ENCODE measurements at regions not wholly inside any gene's neighbourhood (a gene's known extent, or its start where the extent isn't known, plus 50 kb on each side); places are given as distances from the start of the nearest gene placed in this dataset.

DNA sequence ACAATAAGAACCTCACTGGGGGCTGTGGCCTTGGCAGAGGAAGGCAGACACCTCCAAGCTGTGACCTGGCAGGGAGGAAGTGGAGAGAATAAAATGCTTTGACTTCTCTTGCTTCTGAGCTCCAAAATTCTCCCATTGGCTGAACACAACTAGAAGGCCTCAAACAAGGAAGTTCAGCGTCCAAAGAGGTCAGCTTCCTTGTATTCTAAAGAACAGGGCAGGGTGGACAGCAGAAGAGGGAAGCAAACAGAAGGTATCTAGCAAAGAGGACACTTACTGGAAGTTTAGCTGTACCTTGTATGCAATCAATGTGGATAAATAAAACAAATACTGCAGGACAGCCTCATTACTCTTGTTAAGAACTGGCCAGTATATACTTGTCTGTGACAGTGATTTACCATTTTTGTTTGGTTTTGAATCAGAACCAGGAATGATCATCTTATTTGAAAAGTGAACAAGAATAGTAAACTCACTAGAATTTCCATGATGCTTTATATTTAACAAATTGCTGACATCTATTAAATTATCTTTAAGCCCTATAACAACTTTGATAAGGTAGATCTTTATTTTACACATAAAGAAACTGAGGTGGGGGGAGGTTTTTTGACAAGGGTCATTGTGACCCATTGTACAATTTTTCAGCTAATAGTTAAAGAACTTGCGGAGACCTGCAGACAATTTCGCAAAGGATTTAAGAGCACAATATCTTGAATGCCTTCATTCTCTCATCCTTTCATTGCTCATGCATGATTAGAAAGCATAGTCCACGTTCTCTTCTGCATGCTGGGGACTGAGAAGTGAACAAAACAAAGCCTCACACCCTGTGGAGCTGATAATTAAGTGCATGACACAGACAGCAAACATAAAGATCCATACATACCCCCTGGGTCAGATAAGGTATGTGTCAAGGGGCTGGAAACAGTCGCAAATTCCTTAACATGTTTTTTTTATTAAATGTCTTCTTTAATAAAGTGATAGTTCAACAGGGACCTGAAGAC lies 1448.0 kb downstream of the AACS start:
- no peak for DNase-seq (ENCODE audit: low read depth)

DNA sequence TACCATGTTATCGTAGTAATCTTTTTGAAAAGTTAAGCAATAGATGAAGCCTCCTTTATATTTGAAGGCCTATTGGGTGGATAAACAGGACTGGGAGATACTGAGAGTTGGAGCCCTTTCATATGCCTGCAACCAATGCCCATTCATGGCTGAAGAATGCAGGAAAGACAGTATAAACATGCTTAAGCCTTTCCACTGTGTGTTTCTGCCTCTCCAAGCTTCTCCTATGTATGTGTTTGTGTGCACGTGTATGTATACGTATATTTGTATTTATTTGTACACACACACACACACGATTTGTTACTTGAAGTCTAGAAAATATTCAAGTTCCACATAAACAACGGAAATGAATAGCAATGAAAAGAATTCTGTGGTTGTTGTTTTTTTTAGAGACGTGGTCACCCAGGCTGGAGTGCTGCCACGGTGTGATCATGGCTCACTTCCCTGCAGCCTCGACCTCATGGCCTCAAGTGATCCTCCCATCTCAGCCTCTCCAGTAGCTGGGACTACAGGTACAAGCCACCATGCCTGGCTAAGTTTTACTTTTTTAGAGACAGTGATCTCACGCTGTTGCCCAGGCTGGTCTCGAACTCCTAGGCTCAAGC lies 1453.5 kb downstream of the AACS start:
- DNase-seq (ENCODE audit: low read depth), result no peak

DNA sequence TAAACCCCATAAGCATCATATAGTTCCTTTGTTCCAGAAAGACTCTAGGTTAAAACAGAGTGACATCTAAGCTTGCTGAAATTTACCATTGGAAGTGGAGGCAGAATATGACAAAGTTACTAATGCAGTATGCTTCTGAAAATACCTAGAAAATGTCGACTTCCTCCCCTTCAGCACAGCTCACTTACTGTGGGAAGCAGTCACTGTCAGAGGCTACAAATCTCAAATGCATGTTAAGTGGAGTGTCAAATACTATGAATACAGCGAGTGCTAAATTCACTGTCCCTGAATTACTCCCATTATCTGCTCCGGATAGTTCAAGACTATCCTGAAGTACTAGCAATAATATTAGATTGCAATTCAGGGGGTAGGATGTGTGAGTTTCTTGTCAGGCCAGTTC lies 1454.6 kb downstream of the AACS start:
- DNase-seq (ENCODE audit: low read depth), result no peak

DNA sequence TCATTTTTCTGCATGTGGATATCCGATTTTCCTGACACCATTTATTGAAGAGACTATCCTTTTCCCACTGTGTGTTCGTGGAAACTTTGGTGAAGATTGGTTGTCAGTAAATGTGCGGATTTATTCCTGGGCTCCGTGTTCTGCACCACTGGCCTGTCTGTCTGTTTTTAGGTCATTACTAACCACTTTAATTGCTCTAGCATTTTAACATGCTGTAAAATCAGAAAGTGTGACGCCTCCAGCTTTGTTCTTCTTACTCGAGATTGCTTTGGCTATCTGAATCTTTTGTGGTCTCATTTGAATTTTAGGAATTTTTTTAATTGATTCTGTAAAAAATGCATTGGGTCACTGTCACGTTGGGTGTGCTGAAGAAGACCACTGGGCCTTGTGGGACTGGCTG lies 1458.7 kb downstream of the AACS start:
- no peak for DNase-seq (ENCODE audit: low read depth)

DNA sequence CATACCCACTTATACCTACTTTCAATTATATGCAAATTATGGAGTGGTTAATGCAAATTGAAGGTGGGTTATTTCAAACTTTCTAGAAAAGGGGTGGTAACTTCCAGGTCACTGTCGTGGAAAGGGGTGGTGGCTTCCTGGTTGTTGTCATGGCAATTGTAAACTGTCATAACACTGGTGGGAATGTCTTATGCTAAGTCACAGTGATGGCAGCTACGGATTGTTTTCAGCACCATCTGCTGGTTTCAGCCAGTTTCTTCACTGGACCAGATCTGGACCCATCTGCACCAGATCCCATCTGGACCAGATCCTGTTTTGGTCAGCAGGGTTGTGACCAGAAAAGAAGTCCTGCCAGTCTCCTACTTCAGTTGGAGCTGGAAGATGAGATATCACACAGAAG lies 1469.3 kb downstream of the AACS start:
- no peak for DNase-seq (ENCODE audit: low read depth)

DNA sequence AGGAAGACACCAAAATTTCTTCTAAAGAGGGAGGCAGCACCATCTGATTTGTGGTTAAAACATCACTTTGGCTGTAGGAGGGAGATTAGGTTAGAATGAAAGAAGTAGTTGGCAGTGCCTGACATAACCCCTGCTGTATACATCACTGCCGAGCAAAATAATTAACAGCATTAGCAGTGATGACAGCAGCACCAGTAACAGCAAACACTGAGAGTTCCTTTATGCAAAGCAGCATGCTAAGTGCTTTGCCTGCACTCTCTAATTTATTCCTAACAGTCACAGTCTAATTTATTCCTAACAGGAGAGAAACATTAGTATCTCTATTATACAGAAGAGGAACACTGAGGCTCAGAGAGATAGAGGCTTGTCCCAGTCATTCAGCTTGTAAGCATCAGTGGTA lies 1469.7 kb downstream of the AACS start:
- no peak for DNase-seq (ENCODE audit: low read depth)

DNA sequence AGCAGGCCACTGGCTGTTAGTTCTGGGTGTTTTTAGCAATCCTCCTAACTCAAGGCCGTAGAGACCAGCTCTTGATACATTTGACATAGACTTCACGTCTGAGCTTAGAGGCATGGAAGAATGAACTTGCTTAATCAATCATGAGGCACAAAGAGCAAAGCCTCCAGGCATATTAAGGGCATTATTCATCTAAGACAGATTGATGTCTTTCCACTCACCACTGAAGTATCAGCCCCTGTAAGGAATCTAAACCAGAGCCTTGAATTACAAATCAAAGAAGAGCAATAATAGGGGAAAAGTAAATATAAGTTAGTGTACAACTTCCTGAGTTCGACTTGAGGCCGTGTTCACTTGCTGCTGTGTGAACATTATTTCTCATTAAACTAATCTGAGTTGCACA lies 1470.7 kb downstream of the AACS start:
- DNase-seq (ENCODE audit: low read depth), result no peak

DNA sequence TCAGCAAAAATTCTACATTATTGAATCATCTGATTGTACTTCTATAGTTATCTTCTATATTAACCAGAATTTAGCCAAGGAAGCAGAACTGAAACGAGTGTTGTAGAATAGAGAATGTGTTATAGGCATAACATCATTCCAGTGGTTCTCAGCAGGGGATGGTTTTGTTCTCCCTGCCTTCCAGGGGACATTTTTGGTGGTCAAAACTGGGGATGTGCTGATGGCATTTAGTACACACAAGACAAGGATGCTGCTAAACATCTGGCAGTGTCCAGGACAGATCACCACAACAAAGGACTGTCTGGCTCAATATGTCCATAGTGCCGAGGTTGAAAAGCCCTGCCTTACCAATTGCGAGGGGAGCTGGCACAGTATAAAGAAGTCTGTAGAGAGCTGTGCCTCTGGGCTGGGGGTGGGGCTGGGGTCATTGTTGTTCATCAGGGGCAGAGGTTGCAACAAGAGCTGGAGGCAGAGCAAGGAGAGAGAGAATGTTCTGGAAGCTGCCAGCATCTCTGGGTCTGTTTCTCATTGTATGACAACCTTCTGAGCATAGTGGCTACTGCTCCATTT lies 1472.8 kb downstream of the AACS start:
- no peak for DNase-seq (ENCODE audit: low read depth)

DNA sequence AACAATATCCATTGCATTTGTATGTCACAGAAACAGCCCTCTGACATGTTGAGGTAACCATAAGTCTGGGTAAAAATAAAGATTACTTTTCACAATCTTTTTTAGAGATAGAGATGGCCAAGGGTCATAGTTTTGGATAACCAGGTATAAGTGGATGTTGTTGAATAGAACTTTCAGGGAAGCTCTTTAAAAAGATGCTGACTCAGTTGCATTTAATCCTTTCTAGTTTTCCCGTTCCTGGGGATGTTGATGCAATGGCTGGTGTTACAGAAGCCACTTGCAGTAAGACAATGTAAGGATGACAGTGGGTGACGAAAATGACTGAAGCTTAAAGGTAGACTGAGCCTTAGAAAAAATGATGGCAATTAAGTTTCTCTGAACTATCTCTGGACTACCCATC lies 1473.7 kb downstream of the AACS start:
- DNase-seq (ENCODE audit: low read depth), result no peak

DNA sequence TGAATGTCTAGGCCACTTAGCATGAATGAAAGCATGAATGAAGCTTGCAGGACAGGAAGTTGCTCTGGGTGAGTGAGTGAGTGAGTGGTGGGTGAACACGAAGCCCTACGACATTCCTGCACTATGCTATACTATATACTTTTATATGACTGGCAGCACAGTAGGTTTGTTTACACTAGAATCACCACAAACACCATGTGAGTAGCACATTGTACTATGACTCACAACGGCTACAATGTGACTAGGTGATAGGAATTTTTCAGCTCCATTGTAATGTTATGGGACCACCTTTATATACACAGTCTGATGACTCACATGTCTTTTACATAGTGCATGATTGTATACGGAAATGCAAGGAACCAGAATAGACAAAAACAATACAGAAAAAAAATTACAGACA lies 1480.2 kb downstream of the AACS start:
- no peak for DNase-seq (ENCODE audit: low read depth)

DNA sequence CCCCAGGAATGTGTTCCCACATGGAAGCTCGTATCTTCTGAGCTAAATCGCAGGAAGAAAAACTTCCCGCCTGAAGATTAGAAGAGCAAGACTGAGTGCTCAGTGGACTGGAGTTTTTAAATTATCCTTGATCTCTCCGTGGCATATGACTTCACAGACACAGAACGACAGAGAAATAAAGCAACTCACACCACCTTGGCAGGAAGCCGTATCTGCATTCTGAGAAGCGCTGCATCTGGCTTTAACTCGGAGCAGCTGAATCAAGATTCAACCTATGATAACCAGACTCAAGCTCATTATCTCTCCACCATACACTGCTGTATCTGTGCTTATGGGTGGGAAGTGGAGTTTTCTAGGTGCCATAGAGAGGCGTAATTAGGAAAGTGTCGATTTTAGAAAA lies 1482.7 kb downstream of the AACS start:
- DNase-seq (ENCODE audit: low read depth), result no peak

DNA sequence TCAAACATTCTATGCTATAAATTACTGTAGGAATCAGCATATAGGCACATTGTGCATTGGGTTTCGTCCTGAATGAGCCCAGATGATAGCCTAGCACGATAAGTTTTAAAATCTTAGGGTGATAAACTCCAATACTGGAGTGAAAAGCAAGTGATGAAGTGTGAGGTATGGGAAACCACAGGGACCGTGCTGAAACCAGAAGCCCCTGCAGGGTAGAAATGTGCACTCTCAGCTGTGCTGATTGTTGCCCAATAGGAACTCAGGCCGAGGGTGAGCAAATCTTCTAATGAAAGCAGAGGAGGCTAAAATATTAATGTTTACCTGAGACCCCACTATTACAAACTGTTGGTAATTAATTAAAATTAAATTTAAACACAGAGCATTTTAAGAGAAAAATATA lies 1486.6 kb downstream of the AACS start:
- no peak for DNase-seq (ENCODE audit: low read depth)

DNA sequence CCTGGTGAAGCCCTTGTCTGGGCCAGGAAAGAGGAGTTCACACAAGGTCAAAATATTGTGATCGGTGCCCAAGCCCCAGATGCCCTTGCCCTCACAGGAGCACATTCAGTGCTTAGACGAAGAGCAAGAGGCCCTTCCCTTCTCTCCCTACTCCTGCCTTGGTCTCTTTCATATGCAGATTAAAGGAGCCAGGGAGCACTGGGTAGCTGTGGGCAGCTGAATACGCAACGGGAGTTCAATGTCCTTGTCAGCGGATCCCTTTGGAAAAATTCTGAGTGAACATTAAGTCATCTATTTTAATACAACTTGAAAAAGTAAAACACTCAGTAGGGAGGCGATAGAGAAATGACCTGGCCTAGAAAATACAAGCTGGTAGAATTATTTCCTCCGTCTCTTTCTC lies 1489.4 kb downstream of the AACS start:
- no peak for DNase-seq (ENCODE audit: low read depth)

DNA sequence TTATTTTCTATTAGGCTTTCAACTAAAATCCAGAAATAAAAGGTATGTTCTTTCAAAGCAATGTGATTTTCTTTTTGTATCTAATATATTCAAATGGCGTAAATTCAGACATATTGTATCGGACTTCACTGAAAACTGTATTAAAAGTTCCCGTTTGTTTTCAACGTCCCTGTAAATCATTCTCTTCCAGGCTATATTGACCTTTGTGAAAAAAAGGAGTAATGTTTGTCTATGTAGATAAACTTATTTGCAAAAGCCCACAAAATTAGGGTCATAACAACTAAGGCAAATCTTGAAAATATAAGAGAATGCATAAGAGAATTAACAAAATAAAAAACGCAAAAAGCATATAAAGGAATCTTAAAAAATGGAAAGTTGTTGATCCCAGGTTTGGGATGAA lies 1492.4 kb downstream of the AACS start:
- DNase-seq (ENCODE audit: low read depth), result no peak

DNA sequence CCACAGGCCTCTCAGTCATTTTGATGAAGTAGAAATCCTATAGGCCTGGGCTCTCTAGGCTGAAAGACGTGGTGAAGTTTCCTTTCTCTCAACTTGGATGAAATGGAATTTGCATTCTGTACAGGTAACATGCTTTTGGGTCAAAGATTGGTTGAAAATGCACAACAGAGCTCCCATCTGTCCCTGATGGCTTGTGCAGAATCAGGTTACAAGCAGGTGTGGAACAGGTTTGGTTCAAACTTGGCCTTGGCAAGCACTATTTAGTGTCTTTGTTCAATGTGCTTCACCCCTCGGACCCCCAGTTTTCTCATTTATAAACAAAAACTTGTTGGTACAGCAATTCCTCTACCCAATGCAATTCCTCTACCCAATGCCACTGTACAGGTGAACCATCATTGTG lies 1493.0 kb downstream of the AACS start:
- DNase-seq (ENCODE audit: low read depth), result no peak

DNA sequence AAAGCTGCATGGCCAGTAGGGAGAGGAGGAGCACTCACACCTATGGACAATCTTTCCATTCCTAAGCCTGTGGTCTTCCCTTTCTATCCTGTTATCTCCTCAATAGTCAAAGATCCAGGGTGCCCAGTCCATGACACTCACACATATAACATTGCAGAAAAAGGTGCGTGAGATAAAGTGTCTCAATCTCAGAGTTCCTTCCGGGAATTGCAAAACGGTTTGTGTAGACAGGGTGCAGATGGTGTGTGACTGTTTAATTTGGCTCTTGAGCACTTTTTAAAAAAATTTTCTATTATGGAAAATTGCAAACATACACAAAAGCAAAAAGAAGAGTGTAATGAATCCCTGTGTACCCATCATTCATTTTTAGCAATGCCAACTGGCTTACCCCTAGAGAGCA lies 1493.6 kb downstream of the AACS start:
- no peak for DNase-seq (ENCODE audit: low read depth)

DNA sequence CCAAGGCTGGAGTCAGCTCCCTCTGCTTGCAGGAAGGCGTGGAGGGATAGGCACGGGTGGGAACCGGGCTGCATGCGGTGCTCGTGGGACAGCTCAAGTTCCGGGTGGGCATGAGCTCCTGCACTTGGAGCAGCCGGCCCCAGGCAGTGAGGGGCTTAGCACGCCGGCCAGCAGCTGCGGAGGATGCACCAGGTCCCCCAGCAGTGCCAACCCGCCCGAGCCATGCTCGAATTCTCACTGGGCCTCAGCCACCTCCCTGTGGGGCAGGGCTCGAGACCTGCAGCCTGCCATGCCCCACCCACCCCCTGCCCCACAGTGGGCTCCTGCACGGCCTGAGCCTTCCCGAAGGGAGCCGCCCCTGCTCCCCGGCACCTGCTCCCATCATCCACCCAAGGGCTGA lies 1501.8 kb downstream of the AACS start:
- DNase-seq (ENCODE audit: low read depth), result no peak

DNA sequence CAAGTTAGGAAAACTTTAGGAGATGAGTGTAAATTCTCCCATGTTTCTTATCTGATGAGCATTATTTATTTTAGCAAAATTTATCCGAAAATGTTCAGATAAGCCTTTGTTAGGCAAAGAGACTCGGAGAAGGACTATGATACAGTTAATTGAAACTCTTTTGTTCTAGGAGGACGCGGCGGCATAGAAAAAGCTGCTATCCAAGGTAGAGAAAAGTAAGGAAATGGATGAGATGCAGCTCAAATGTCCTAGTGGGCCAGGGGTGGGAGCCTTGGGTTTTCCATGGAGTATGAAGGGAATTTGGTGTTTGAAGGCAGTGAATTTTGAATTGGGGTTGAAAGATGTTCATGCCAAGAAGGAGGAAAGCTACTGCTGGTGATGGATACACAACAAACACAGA lies 1504.5 kb downstream of the AACS start:
- no peak for DNase-seq (ENCODE audit: low read depth)

DNA sequence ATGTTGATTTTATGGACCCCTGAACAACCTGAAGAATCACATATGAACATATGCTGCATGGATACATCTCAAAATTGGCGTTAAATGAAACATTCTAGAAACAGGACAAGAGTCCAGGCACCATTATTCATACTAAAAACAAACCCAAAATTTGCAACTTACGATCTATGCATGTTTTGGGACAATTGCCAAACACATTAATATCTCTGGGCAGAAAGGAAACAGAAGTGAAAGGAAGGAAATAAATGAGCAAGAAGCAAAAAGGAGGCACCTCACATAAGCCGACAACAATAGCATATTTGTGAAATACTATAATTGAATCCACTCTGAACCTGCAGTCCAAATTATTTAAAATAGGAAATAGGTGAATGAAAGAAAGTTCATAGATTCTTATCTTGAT lies 1505.3 kb downstream of the AACS start:
- DNase-seq (ENCODE audit: low read depth), result no peak

DNA sequence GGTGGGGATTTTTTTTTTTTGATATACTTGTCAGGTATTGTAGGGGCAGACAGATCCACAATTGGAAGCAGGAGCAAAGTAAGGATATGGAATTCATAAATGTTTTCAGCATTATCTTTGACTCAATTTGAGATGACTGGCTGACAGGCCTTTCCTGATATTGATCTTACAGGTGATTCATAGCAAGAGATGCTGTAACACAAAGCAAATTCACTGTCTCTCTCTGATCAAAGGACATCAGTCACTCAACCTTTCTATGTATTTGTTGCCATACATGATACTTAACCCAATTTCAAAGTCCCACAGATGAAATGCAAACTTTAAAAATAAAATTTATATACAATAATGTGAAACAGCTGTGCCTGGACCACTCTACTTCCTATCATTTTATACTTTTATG lies 1506.9 kb downstream of the AACS start:
- DNase-seq (ENCODE audit: low read depth), result no peak

DNA sequence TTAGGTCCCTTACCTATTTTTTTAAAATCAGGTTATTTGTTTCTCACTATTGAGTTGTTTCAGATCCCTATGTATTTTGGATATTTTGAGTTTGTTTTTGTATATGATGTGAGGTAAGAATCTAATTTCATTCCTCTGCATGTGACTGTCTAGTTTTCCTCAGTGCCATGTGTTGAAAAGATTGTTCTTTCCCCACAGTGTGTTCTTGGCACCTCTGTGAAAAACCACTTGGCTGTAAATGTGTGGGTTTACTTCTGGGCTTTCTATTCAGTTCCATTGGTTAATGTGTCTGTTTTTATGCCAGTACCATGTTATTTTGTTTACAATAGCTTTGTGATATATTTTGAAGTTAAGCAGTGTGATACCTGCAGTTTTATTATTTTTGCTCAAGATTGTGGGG lies 1516.4 kb downstream of the AACS start:
- DNase-seq (ENCODE audit: low read depth), result no peak

DNA sequence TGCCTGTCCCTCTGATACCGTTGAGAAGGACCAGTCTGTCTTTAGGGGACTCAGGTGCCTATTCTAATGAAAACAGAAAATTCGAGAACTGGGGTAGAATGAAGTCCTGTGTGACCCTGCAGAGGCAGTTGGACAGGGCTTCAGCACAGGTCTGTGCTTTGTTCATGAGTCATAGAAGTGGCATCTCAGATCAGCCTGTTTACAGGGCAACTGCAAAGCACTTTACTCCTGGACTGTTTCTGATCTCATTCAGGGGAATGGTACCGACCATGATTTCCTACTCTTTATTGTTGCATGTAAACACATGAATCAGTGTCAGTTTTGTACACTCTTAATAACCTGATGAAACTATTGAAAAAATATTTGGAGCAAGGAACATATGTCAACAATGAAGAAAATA lies 1517.0 kb downstream of the AACS start:
- DNase-seq (ENCODE audit: low read depth), result no peak

DNA sequence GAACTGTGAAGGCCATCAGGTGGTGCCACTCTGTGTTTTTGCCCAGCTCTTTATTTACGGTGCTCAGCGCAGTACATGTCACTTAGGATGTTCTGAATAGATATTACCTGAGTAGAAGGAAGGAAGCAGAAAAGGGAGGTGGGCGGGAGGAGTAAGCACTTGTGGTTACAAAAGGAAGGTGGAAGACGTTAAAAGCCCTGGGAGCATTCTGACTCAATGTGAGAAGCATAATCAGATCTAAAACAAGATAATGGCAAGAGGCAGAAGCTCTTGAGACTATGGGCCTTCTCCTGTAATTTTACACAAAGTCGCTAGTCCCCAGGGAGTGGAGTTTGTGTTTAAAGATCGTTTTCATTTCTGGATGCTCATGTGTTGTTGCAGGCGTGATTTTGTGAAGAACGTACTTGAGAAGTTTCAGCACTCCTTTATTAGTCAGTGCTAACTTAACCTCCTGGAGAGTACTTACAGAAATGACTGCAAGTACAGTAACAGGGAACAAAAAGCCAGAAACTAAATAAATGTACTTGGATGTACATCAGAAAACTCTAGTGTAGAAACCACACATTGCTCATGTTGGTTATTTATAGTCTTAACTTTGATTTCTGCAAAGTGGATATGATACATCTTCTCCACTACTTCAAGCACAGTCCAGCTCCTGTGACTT lies 1523.5 kb downstream of the AACS start:
- no peak for DNase-seq (ENCODE audit: low read depth)
